Activated CD8-positive, alpha-beta memory T cell treated with anti-CD3 and anti-CD28 coated beads, Interleukin-2, amount 50 U/mL, for 24 hours (primary cell): ENCODE measurements at regions not wholly inside any gene's neighbourhood (a gene's known extent, or its start where the extent isn't known, plus 50 kb on each side); places are given as distances from the start of the nearest gene placed in this dataset.
"Not testable (repeated sequence)": the region's sequence is repeated elsewhere in the genome, so short reads cannot be mapped to it uniquely, and the experiment has no call there.

Experiments used
- DNase-seq: peaks from one replicate; pipeline ENCODE4 v3.0.0-alpha.2; 2020; ENCODE audit errors: extremely low read depth

DNA sequence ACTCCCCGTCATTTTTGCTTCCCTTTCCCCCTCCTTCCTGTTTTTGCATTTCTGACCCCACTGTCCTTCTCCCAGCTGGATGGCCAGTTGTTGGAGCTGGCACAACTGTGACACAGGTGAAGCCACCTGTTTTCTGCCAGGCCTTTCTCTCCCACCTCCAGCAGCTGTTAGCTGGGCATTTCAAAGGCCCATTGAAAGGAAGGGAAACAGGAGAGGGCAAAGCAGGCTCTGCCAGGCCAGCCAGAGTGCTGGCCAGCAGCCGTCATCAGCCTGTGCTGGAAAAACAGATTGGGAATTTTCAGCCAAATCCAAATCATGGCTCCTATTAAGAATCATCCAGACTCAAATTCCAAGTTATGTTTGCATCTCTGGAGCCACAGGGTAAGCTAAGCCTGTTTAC lies 155.2 kb upstream of the C2CD4B start:
- DNase-seq = no peak

DNA sequence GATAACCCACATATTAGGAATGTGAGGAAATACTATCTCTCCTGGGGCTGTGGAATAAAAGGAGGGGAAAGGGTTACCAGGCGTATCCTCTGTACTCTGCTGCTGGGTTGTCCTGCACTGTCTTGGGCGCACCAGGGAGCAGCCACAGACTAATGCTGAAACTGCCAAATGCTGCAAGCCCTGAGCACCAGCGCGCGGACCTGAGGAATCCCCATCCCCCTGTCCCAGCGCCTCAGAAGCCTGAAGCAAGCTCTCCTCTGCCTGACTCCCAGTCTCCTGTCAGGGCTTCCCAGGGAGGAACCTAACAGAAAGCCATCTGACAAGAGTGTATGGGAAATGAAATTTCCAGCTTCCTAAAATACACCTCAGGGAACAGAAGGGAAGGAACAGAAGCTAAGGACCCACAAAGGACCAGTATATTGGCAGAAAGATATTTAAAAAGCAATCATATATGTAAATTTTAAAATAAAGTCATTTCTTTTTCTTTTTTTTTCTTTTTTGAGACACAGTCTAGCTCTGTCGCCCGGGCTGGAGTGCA lies 158.3 kb upstream of the C2CD4B start:
- DNase-seq = no peak

- no peak for DNase-seq
Observed at GRCh38 chr15:62324382-62324781, 159.3 kb upstream of the C2CD4B start.

GRCh38 chr15:62325597-62325996 lies 160.5 kb upstream of the C2CD4B start:
- DNase-seq = no peak

GRCh38 chr15:62326460-62327011 lies 161.5 kb upstream of the C2CD4B start:
- no peak for DNase-seq

DNA sequence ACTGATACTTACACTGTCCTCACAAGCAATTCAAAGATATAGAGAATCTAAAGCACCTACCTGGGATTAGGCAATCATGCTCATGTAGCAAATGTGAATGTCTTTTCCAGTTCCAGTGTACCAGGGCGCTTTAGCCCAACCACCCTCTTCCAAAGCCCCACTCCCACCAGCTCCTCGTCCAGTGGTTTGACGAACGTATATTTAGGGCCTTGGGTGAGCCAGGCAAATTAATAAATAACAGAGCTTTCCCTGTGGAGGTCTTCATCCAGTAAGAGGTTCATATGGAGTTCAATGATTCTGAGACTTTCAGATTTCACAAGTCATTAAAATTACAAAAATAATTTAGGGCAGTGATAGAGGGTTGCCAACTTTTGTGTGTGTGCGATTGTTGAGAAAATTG lies 162.3 kb upstream of the C2CD4B start:
- DNase-seq = no peak

DNA sequence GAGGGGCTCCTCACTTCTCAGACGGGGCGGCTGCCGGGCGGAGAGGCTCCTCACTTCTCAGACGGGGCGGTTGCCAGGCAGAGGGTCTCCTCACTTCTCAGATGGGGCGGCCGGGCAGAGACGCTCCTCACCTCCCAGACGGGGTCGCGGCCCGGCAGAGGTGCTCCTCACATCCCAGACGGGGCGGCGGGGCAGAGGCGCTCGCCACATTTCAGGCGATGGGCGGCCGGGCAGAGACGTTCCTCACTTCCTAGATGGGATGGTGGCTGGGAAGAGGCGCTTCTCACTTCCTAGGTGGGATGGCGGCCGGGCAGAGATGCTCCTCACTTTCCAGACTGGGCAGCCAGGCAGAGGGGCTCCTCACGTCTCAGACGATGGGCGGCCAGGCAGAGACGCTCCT lies 167.4 kb upstream of the C2CD4B start:
- not testable (repeated sequence) for DNase-seq

GRCh38 chr15:62334536-62334935 lies 169.5 kb upstream of the C2CD4B start:
- no peak for DNase-seq

DNA sequence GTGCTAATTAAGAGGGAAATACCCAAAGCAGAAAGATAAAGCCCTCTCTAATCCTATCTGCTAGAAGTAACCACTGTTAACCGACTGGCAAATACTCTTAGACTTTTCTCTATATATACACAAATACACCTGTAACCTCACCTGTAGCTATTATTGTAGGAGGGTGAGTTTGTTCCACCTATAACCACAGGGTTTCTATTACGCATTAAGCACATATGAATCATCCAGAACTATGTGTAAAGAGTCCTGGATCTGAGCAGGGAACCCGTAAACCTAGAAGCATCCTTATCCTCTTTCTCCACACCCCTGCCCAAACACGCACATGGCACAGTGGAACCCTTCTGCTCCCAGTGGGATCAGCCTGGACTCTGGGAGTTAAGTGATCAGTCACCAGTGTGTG lies 172.8 kb upstream of the C2CD4B start:
- DNase-seq = no peak

DNA sequence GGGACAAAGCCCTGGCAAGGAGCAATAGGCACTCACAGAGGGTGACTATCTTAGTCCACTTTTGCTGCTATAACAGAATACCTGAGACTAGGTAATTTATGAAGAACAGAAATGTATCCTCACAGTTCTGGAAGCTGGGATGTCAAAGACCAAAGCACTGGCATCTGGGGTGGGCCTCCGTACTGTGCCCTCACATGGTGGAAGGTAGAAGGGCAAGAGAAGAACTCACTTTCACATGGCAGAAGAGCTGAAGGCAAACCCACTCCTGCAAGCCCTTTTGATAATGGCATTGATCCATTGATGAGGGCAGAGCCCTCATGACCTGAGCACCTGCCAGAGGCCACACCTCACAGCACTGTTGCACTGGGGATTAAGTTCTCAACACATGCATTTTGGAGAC lies 173.4 kb upstream of the C2CD4B start:
- no peak for DNase-seq

- DNase-seq = no peak
Observed at GRCh38 chr15:62342959-62343358, 177.9 kb upstream of the C2CD4B start.

- DNase-seq = no peak
Observed at GRCh38 chr15:62343397-62343796, 178.3 kb upstream of the C2CD4B start.

DNA sequence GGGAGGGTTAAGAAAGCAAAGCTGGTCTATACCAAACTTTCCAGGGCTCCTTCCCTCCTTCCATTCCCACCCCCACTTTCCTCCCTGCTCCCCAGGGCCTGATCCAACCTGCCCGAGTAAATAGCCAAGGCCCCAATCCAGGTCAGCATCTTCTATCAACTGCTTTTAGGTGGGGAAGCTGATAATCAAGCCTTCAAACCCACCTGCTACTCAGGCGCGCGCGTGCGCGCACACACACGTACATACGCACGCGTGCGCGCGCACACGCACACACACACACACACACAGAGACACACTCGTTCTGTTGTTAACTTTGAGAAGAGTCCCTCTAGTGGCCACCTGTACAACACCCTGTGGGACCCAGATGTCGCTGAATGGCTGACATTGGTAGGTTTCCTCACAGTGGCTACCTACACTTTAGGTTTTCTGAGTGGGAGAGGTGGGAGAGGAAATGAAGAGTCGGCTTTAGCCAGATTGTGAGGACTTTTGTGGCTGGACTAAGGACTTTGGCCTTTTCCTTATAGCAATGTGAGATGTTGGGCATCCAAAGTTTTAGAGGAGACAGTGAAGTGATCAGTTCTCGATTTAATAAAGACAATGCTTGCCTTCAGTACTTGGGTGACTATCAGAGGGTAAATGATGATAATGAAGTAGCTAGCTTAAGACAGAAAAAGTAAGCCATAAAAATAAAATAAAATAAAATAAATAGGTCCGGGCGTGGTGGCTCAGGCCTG lies 179.9 kb upstream of the C2CD4B start:
- DNase-seq = peak; percentile 4

DNA sequence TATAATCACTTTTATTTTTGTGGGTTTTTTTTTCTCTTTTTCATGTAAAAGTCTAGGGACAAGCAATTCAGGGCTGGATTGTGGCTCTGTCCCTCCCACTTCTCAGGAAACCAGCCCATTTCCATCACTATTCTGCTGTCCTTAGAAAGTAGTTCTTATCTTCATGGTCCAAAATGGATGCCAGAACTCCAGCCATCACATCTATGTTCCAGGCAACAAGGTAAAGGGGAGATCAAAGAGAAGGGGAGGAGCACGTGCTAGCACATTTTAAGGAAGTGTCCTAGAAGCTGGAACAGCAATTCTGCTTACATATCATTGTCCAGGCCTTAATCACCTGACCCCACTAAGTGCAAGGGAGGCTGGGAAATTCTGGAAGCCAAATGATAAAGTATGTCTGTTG lies 181.1 kb upstream of the C2CD4B start:
- no peak for DNase-seq

GRCh38 chr15:62348118-62348517 lies 183.0 kb upstream of the C2CD4B start:
- DNase-seq = no peak

DNA sequence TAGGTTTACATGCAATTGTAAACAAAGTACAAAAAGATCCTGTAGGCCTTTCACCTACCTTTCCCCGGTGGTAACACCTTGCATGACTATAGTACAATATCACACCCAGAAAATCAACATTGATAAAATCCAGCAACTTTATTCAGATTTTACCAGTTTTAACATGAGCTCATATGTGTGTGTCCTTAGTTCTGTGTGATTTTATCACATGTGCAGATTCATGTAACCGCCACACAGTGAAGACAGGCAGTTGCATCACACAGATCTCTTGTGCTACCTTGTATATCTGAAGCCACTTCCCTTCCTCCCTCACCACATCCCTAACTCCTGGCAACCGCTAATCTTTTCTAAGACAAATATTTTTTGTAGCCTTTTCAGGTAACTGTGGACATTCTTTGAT lies 183.5 kb upstream of the C2CD4B start:
- DNase-seq = no peak

DNA sequence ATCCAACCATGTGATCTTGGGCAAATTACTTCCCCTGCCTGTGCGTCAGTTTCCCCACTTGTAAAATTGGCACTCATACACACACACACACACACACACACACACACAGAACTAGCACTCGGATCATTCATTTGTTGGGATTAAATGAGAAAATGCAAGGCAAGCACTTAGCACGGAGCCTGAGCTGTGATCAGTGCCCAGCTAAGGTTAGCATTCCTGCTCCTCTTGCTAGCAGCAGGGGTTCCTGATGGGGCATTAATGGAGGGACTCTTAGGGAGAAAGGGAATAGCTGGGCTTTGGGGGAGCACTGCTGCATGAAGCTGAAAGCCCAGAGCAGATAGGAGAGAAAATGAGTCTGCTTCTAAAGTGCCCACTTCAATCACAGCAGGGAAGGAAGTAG lies 187.7 kb upstream of the C2CD4B start:
- DNase-seq = no peak

GRCh38 chr15:62357431-62357830 lies 192.3 kb upstream of the C2CD4B start:
- no peak for DNase-seq

DNA sequence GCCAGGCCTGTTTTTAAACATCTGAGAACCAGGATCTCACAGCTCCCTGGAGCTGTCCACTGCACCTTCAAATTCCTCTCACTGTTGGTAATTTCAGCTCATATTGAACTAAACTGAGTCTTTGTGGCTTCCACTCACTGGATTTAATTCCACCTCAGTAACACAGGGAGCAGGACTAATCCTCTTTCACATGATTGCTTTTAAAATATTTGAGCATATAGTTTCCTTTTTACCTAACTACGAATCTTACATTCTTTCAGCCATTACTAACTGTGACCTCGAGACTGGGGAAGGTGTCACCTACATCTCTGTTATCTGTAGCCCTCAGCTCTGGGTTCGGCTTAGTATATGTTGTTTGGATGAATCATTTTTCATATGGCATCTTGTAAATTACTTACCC lies 194.3 kb upstream of the C2CD4B start:
- DNase-seq = no peak

DNA sequence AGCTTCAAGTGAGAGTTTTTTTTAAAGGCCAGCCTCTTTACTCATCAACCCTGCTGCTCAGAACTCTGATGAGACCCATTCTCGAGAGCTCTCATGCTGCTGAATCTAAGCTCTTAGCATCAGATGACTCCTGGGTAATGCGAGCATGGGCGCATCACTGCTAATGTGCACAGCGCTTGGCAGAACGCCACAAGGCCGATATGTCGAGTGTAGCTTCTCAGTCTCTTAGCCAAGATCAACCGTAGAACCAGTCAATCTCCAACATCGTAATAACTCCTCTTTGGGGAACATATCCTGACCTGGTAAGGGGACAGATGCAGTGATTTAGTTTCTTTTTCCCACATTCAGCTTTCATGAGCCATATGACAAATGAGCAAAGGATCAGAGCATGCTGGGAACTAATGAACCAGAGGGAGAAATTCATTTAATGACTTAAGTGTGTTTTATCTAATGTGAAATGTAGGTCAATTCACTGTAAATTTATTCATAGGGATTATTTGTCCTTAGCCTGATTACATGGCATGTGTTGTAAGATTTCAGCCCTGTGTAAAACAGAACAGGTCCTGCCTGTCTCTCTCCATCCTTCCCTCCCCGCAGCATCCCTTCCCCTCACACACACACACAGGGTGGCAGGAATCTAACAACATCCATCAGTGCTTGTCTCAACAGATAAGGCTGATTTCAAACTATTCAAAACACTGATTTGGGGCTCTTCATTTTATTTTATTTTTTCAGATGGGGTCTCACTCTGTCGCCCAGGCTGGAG lies 195.4 kb upstream of the C2CD4B start:
- no peak for DNase-seq

DNA sequence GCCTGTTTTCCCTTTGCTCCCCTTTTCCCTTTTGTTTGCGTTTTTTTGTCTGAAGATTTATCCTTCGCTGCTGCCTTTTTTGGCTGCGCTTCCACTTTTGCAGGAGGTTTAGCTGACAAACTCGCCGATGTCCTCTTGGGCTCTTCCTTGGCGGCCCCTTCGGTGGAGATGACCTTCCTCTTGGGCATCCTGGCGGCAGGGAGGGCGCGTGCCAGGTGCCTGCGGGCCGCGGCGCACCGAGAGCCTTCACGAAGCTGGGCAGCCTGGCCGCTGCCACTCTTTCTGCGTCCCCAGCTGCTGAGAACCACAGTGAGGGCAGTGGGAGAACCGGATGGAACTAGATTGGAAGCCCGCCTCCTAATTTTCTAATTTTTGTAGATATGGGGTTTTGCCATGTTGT lies 197.1 kb upstream of the C2CD4B start:
- no peak for DNase-seq

DNA sequence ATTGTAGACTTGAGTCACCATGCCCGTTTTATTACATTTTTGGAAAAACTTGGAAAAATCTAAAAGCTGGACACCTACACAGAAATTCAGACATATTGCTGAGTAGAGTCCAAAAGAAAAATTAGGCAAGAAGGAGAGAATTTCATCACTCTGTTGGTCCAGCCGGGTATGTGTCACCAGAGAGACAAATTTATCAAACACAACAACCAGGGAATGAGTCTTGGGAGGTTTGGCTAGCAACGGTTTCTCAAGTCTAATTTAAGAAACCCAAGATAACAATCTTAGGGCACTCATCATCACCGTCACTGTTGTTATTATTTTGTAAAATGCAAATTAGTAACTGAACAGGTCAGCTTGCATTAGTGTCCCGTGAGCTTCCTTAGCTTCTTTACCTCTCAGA lies 197.5 kb upstream of the C2CD4B start:
- DNase-seq = no peak

DNA sequence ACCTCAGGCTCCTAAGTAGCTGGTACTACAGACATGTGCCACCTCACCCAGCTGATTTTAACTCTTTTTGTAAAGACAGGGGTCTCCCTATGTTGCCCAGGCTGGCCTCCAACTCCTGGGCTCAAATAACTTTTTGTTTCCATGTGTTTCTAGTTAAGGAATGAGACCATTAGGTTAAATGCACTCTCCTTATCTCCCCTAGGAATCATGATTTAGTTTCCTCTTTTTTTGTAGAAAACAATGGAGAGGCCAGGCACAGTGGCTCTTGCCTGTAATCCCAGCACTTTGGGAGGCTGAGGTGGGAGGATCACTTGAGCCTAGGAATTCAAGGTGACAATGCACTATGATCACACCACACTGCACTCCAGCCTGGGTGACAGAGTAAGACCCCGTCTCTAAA lies 198.8 kb upstream of the C2CD4B start:
- no peak for DNase-seq
